Activated T-helper 1 cell treated with anti-CD3 and anti-CD28 coated beads, Interleukin-2, amount 50 U/mL, for 16 hours (primary cell): ENCODE measurements at regions not wholly inside any gene's neighbourhood (a gene's known extent, or its start where the extent isn't known, plus 50 kb on each side); places are given as distances from the start of the nearest gene placed in this dataset.

Experiments
- DNase-seq, 2 donors: peaks; one replicate each; pipeline ENCODE4 v3.0.0-alpha.2; 2020; ENCODE audit warnings: low read depth in 1 of 2, low spot score in 1 of 2

DNA sequence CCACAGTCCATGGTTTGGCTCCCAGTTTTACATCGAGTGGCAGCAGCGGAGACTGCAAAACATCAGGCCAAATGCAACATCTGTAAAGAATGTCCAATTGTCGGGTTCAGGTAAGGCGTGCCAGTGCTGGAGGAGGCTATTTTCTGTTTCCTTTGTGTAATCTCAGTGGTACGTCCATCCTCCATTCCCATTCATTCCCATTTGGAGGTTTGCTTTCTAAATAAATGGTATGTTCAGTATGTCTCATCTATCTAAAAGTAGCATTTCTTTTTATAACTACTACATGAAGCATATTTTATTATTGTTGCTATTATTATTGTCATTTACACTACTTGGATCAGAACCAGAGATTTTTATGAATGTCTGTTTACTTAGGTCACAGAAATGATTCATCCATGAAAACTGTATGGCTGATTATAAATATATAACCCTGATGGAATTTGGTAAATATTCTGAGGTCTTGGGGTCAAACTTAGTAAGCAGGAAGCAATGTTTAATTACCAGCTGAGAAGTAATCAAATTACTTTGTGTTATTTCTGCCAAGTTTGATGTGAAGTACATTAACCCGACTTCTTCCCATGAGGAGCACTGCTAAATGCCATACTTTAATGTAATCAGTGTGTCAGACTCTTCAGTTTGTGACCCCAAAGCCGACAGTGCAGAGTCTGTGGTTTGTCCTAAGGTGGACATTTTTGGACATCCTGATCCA is 512.9 kb downstream of the UTRN start:
- no peak for DNase-seq

DNA sequence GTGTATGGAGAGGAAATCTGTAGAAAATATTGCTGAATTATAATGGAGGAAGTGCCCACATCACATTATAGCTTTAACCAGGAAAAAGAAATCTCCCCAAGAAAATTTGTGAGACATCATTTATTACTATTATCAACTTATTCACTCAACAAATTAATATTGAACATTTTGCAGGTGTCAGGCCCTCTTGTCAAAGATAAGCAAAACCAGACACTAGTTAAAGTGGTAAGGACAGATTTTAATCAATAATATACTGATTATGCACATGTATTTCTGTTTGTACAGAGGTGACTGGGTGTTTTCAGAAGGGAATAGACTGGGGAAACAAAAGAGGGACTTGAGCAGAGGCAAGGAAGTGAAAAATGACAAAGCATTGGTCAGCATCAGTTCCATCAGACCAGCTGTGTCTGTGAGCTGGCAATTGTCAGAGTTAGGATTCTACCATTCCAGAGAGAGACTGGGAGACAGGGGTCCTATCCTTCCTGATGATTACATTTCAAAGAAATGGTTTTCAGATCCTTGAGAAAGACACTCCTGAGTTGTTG is 519.2 kb downstream of the UTRN start:
- DNase-seq = no peak

DNA sequence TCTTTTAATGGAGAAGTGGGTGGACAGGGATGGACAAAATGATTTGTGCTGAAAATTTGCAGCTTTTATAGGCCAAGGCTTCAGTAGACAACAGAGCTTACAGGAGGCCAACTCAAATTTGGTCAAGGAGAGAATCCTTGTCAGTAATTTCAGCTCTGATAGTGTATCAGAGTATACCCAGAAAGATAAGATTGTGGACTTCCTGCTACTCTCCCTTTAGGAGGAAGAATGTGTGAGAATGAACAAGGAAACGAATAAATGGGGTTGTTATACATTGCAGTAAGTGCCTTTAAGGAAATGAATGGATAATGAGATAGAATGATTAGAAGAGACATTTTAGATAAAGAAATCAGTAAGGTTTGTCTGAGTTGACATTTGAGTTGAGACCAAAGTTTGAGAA is 519.9 kb downstream of the UTRN start:
- DNase-seq = no peak

DNA sequence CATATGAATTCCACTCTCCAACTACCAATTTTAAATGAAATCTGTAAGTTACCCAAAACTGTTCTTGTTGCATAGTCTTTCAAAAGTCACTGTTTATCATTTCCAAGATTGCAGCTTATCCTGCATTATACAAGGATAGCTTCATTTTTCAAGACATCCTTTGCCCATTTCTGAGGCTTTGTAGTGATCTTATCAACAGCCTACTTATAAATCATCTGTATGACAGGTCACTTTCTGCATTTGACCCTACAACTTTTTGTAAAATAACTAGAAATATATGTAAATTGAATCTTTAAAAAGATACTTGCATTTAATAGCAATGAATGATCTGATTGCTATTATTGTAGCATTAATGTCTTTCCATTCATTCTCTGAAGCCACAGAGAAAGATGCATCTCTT is 521.1 kb downstream of the UTRN start:
- no peak for DNase-seq

DNA sequence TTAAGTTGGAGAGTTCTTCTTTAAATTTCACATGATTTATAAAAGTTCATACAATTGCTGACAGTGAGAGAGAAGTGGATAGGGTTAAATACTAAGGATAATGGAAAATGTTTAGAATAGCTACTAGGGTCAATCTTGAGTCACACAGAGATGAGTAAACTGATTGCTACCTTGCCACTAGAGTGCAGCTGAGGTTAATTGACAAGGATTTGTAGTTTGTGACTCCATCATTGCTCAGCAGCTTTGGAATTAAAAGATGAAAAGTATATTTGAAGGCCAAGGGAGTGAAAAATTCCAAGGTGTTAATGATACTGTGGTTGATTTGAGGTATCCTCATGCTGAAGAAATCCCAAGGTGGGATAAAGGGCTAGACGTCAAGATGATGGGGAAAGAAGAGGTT is 524.0 kb downstream of the UTRN start:
- DNase-seq = no peak

DNA sequence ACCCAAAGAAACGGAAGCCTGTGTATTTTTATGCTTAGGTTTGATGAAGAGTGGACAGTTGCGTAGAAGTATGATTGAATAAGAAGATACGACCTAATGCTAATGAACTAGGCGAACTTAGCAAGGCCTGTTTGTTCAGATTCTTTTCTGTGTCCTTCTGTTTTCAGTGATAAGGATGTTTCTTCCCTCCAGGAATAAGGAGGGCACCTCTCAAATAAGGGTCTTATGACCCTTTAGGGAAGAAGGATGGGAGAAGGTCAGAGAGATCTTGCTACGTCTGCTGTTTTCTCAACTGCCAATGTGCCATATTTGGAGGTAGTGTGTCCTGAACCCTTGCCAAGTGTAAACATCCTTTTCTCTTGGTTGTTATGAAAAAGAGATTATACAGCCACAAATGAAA is 524.8 kb downstream of the UTRN start:
- no peak for DNase-seq

DNA sequence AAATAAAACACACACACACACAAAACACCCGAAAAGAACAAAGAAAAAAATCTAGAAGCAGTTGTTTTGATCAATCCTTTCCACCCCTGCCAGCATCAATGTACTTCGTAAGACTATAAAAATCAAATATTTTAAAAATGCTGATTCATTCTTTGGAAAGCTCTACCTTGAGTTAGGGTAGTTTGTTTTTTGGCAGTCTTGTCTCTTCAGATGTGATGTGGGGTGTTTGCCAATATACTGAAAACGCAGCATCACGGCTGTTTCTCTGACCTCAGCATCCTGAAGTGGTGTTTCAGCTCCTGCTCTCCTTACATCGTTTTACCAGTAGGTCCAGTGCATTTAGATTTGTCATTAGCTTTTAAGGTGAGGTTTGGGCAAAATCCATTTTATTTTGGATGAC is 526.0 kb downstream of the UTRN start:
- DNase-seq = no peak

DNA sequence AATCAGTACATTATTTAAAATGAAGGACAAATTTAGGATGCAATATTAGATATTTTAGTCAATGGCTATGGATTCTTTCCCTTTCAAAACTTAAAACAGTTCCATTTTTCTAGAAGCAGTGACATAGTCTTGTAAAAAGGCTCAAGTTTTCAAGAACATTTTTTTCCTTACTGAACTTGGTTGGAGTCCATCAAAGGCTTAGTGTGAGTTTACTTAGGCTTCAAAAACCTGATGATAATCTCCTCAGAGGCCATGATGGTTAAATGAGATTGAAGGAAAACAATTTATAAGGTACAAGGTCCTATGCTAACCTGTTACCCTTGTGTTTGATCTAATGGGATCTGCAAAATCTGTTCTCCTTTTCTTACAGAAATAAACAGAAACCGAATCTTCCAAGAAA is 531.8 kb downstream of the UTRN start:
- no peak for DNase-seq

DNA sequence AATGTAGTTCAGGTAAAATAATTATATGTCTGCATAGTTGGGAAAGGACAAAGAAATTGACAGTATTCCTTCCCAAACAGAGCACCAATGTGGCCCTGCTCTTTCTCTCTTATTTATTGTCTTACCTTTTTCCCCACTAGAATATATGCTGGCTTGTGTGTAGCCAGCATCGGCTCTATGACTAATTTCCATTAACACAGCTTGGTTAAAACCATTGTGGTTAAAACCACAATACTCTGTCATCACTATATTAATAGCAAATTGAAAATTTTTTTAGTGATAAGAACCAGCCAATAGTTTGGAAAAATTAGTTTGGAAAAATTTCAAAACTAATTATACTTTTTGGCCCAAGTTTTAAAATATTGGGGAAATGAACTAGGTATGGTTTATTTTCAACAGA is 535.1 kb downstream of the UTRN start:
- no peak for DNase-seq

DNA sequence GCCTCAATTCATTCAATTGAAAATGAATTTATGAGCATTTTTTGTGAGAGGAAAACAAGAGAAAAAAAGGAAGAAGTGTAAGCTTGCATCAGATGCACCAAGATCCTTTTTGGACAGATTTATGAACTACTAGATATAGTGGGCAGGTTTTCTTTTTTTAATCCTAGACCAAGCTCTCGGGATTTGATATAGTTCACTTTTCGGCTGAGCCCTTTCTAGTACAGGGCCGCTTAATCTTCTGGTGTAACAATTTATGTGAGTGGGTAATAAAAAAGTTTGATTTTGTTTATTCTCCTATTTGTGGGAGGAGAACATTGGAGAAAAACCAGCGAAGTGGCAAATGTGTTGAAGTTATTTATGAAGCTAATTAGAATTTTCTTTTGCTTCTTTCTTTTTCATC is 538.0 kb downstream of the UTRN start:
- no peak for DNase-seq

DNA sequence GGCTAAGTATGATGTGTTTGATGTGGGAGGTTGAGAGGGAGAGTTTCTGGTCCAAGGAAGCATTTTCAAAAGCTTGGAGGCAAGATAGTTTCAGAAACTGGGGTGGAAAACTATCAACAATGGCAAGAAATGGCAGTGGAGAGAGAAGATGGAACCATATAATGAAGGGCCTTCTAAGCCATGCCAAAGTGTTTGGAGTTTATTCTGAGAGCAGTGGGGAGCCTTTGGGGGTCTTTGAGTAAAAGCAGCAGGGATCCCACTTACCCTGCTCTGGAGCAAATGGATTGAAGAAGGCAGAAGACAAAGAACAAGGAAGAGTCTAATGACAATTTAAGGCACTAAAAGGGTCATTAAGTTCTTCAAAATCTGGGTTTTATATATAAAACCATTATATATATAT is 538.9 kb downstream of the UTRN start:
- DNase-seq = no peak

DNA sequence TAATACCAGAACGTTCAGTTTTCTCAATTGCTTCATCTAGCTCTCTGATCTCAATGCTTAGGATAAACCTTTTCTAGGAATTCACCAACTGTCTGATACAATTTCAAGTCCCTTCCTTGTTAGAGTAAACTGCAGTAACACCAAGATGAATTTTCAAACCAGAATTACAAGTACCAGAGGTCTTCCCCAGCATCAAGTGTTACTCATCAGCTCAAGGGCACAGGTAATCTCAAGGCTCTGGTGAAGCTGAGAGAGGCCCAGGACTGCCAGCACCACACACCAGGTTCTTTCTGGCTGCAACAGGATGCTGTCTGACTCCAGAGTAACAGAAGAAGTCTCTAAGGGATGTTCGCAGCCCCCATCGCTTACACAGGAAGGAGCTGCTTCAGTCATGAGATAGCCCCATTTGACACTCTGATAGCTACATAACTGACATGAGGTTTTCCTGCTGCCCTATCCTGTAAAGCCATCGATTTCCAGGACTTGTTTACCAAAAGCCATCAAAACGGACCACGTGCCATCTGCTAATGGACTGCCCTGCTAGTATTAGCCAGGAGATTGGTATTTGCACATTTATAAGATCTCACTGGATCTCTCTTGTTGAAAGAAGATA is 549.4 kb downstream of the UTRN start:
- DNase-seq = no peak

DNA sequence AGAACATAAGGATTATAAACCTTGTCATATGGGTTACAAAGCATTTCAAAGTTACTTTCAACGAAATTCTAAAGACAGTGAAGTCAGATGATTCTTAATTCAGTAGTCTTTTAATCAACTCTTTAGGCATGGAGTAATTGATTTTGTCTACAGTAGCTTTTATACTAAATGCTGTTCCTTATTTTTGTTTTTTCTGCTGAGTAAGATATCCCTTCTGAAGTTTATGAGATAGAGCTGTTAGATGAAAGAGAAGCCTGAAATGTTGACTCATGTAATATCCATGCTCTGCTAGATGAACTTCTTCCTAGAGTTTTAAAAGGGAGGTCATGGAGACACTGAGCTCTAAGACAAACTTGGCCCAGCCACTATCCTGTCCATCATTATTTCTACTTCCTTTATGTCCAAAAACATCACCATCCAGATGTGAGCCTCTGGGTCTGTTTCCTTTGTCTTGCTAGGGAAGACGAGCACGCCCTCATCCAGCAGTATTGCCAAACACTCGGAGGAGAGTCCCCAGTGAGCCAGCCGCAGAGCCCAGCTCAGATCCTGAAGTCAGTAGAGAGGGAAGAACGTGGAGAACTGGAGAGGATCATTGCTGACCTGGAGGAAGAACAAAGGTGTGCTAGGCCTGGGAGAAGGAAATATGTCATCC is 550.3 kb downstream of the UTRN start:
- DNase-seq = no peak

DNA sequence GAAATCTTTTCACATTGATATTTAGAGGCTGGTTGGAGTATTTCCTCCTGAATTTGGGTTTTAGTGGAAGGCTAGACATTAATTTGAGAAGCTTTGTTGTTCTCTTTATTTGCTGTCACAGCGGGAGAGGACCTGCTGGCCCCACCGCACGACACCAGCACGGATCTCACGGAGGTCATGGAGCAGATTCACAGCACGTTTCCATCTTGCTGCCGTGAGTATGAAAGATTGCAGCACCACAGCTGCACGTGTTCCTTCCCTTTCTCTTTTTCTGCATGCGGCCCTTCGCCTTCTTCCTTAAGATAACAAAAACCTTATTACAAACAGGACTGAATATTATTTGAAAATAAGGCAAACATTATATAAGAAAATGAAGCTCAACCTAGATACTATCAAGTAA is 555.5 kb downstream of the UTRN start:
- no peak for DNase-seq

DNA sequence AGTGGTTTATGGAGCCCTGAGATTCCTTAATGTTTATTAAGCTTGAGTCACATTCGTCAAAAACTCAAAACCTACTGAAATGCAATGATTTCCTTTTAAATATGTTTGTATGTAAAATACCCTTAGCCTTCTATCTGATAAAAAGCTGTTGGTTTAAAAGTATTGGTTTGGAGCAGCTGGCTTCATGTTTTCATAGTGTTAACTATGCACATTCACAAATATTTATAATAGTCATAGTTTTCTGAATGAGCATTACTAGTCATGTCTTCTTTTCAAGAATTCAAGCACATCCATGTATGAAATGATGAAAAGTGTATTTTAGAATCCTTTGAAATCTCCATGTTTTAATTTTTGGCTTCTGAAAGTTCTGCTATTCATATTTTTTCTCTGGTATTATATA is 558.6 kb downstream of the UTRN start:
- no peak for DNase-seq

DNA sequence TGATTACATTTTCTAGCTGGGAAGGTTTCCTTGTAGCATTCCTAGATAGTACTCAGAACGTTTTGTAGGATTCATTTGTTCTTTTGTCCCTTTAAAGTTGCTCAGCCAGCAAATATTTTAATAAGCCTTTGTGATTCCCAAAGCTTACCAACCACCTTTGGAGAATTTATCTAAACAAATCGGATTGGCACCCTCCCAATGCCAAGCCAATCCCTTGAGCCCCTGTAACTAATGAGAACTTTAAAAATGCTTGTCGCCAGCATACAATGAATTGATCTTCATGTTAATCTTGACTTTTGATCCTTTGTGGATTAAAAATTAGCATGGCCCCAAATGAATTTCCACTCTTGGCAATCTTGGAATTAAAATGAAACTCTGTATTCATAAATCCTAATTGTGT is 559.5 kb downstream of the UTRN start:
- no peak for DNase-seq

DNA sequence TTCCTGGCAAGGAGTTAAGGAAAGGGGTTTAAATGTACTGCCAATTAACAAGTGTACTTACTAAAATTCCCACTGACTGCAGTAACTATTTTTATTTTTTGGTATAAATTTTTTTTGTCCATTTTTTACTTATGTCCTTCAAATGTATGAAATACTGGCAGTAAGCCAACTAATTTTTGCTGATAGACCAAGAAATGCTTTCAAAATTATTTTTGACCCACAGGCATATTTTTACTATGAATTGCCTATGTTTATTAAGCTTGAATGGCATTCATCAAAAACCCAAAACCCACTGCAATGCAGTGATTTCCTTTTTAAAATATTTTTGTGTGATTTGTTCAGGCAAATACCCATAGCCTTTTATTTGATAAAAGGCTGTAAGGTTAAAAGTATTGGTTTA is 560.1 kb downstream of the UTRN start:
- no peak for DNase-seq

DNA sequence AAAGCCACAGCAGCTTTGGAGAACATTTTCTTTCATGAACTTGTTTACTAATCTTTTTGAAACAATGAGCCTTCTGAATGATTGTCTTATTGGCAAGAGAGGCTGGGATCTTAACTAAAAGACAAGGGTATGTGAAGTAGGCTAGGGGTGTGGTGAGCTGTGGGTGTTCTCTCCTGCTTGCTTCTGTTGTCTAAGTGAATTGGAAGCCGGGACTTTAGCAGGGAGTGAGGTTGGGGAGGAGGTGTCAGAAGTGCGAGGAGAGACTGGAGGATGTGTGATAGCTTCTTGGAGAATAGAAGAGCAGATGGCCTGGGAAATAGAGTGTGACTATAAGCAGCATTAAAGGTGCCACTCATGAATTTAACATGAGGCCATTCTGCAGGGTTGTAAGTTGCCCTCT is 562.8 kb downstream of the UTRN start:
- DNase-seq = no peak

DNA sequence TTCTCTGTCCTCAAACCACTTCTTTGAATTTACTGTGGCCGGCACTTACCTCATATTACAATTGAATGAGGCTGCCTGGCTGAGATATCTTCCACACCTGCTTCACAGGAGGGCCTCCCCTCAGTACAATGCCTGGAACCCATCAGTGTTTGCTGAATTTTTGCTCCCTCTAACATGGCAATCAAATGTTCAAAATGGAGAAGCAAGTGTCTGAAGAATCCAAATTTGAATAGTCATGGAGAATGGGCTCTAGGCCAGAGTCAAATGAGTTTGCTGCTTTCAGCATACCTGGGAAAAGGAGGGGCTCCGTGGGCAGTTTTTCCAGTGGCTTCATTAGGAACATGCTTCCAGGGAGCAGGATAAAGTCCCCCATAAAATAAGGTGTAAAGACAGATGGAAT is 564.8 kb downstream of the UTRN start:
- DNase-seq = no peak

DNA sequence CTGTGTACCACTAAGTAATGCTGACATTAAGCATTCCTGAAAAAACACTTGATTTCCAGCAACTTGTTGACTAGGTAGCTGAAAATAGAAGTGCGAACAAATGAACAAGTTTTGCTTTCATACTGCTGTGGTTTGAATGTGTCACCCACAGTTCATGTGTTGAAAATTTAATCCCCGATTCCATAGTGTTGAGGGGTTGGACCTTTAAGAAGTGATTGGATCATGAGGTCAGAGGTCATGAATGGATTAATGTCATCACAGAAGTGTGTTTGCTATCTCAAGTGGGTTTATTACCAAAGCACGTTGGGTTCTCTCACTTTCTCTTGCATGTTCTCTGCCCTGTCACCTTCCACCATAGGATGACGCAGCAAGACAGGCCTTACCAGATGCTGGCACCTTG is 568.5 kb downstream of the UTRN start:
- DNase-seq = no peak

DNA sequence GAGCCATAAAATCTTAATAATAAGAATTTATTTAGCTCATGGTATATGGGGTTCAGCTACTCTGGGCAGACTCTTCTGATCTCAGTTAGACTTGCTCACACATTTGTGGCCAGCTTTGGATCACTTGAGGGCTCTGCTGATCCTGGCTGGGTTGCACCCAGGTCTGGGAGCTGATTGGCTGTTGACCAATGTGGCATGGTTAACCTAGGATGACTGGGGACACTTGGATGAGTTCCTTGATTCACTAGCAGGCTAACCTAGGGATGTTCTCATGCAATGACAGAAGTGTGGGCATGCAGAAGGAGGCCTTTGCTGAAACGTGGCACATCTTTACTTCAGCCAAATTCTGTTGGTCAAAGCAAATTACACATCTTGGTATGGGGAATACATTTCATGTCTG is 569.5 kb downstream of the UTRN start:
- no peak for DNase-seq

DNA sequence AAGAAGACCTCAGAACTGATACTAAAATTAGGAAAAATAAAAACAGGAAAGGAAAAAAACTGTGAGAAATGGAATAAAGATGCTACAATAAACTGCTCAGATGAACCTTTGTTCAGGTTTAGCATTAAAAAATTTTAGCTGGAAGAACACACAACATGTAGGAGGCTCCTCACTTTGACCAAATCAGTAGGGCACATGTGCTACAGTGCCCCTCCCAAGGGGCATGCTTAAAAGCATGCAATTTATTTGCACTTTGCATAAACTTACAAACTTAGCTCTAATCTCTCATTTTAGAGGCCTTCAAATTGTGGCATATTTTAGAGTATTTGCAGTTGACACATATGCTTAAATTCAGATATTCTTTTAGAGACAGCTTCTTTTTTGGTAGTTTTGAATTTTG is 570.2 kb downstream of the UTRN start:
- no peak for DNase-seq
